ENCODE measurements at regions not wholly inside any gene's neighbourhood (a gene's known extent, or its start where the extent isn't known, plus 50 kb on each side); places are given as distances from the start of the nearest gene placed in this dataset.

DNA sequence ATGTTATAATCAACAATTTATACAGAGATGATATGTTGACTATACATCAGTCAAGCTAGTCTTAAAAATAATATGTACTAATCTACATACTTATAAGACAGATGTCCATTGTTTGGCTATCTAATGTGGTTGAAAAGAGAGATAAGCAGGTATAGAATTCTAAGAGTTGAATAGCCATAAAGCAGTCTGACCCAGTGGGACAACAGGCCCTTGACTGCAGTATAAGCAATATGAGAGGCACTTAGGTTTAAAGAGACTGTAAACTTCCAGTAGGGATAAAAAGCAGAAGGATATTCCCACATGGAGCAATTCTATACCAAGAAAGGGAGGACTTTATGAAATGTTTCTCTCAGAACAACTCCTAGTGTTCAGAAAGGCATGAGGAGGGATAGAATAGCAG is 139.3 kb downstream of the ELAPOR2 start:
- H3K4me3 ChIP-seq, result no peak overlapping the region
- no peaks in the 10 kb centered on the region for H3K9me3 ChIP-seq
- peaks cover 0 to 7% (median 0%) of the 10 kb centered on the region in 6 donors for H3K36me3 ChIP-seq
- intact Hi-C loops (cut with DNase I; ENCODE audit: low total_unique reads), result no loop called here
- DNase-seq, result no peak
- H3K27ac ChIP-seq, result no peak overlapping the region
- H3K4me1 ChIP-seq, result no peaks in the 10 kb centered on the region
- H3K27me3 ChIP-seq (replicated peaks in 1 of 7), result no peaks in the 10 kb centered on the region
- TF ChIP-seq POLR2AphosphoS5 (IDR thresholded peaks at IDR 0.05) (no peak), POLR2A (IDR thresholded peaks at IDR 0.05) (no peak)
- TF ChIP-seq, protein P1, sequence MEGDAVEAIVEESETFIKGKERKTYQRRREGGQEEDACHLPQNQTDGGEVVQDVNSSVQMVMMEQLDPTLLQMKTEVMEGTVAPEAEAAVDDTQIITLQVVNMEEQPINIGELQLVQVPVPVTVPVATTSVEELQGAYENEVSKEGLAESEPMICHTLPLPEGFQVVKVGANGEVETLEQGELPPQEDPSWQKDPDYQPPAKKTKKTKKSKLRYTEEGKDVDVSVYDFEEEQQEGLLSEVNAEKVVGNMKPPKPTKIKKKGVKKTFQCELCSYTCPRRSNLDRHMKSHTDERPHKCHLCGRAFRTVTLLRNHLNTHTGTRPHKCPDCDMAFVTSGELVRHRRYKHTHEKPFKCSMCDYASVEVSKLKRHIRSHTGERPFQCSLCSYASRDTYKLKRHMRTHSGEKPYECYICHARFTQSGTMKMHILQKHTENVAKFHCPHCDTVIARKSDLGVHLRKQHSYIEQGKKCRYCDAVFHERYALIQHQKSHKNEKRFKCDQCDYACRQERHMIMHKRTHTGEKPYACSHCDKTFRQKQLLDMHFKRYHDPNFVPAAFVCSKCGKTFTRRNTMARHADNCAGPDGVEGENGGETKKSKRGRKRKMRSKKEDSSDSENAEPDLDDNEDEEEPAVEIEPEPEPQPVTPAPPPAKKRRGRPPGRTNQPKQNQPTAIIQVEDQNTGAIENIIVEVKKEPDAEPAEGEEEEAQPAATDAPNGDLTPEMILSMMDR (IDR thresholded peaks at IDR 0.05 in 8 of 11, conservative IDR thresholded peaks at IDR 0.05 in 3 of 11), result no peak

DNA sequence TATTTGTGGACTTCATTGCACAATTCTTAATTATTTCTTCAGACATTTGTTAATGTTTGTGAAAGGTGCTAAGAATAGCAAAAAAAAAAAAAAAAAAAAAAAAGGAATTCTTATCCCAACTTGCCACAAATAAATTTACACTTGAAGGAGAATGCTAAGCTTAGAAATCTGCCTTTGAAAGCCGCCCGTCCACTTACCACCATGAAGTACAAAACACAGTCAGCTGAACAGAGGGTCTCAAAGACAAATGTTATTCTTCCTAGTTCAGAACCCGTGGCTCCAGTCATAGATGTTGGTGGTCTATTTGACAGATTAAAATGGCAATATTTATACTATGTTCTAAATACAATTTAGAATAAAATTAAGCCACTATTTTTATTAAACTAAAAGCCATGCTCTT is 141.2 kb downstream of the ELAPOR2 start:
- Histone ChIP-seq H3K9me3 (no peaks in the 10 kb centered on the region), H3K36me3 (peaks cover 0 to 7% (median 0%) of the 10 kb centered on the region in 6 donors), H3K4me1 (no peaks in the 10 kb centered on the region), H3K27me3 (replicated peaks in 1 of 7) (no peaks in the 10 kb centered on the region), H3K27ac (no peak overlapping the region), H3K4me3 (no peak overlapping the region)
- DNase-seq, result no peak
- TF ChIP-seq, protein P1 (IDR thresholded peaks at IDR 0.05 in 8 of 11, conservative IDR thresholded peaks at IDR 0.05 in 3 of 11), result no peak
- TF ChIP-seq POLR2A (IDR thresholded peaks at IDR 0.05), result no peak
- TF ChIP-seq POLR2AphosphoS5 (IDR thresholded peaks at IDR 0.05), result no peak
- WGBS, 5 donors, result 79 to 92% (median 86%) methylated on average over 3 of the region's 3 CpGs
- intact Hi-C loops (cut with DNase I; ENCODE audit: low total_unique reads), result no loop called here

DNA sequence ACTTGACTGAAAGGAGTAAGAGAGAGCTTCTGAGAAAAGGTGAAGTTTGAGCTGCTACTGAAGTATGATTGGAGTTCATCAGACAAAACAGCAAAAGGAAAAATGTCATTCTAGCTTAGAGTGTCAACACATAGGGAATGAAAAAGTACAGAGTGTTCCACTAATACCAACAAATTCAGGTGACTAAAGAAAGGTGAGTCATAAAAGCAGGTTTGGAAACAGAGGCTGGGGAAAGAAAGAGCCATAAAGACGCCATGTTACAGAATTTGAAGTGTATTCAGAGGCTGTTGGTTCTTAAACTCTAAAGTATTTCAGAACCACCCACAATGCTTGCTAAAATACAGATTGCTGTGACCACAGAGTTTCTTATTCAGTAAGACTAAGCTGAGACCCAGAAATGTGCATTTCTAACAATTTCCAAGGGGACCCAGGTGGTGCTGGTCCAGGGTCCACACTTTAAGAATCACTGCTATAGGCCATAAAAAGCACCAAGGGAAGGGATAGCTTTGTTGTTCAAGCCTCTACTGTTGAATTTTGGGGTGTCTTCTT is 143.1 kb downstream of the ELAPOR2 start:
- H3K27me3 ChIP-seq (replicated peaks in 1 of 7), result no peaks in the 10 kb centered on the region
- no peak overlapping the region for H3K4me3 ChIP-seq
- H3K9me3 ChIP-seq, result no peaks in the 10 kb centered on the region
- DNase-seq, result no peak
- peaks cover 0 to 8% (median 3%) of the 10 kb centered on the region in 6 donors for H3K36me3 ChIP-seq
- H3K4me1 ChIP-seq, result no peaks in the 10 kb centered on the region
- WGBS, 5 donors, result 70 to 90% (median 81%) methylated on average over 1 of the region's 1 CpG
- intact Hi-C loops (cut with DNase I; ENCODE audit: low total_unique reads), result no loop called here
- H3K27ac ChIP-seq, result no peak overlapping the region
- no peak for TF ChIP-seq POLR2AphosphoS5 (IDR thresholded peaks at IDR 0.05)
- TF ChIP-seq POLR2A (IDR thresholded peaks at IDR 0.05), result no peak
- TF ChIP-seq, protein P1 (IDR thresholded peaks at IDR 0.05 in 8 of 11, conservative IDR thresholded peaks at IDR 0.05 in 3 of 11), result no peak

DNA sequence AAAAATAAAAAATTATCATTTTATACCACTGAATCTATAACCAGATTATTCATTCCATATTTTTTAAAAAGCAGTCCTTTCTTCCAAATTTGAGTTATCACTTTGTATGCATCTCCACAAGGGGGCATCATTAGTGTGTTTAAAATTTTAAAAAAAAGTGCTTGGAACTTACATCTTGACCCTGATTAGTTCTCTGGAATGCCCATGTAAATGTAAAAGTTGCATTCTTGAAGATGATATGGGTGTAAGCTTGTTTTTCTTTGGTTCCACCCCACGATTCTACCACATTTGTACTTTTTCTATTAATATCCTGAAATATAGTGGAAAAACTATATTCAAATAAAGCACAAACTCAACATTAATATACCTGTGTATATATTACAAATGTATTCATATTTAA is 144.9 kb downstream of the ELAPOR2 start:
- no peaks in the 10 kb centered on the region for H3K27me3 ChIP-seq (replicated peaks in 1 of 7)
- TF ChIP-seq, protein P1 (IDR thresholded peaks at IDR 0.05 in 8 of 11, conservative IDR thresholded peaks at IDR 0.05 in 3 of 11), result peak in 6 of 11 experiments; percentile 17 to 40 (median 34)
- no peak for TF ChIP-seq POLR2AphosphoS5 (IDR thresholded peaks at IDR 0.05)
- no peaks in the 10 kb centered on the region for H3K9me3 ChIP-seq
- no peaks in the 10 kb centered on the region for H3K4me1 ChIP-seq
- intact Hi-C loops (cut with DNase I; ENCODE audit: low total_unique reads), result no loop called here
- H3K4me3 ChIP-seq, result no peak overlapping the region
- DNase-seq, result no peak
- peaks cover 0 to 8% (median 3%) of the 10 kb centered on the region in 6 donors for H3K36me3 ChIP-seq
- 30 to 70% (median 54%) methylated on average over 1 of the region's 1 CpG for WGBS, 5 donors
- H3K27ac ChIP-seq, result no peak overlapping the region

All from spleen (tissue), 11 donors.